Islet precursor cell (in vitro differentiated cells): ENCODE measurements at regions not wholly inside any gene's neighbourhood (a gene's known extent, or its start where the extent isn't known, plus 50 kb on each side); places are given as distances from the start of the nearest gene placed in this dataset.
"Not testable (repeated sequence)": the region's sequence is repeated elsewhere in the genome, so short reads cannot be mapped to it uniquely, and the experiment has no call there.

Source experiments
- DNase-seq: peaks from one replicate; pipeline ENCODE4 v3.0.0-alpha.2; 2018

DNA sequence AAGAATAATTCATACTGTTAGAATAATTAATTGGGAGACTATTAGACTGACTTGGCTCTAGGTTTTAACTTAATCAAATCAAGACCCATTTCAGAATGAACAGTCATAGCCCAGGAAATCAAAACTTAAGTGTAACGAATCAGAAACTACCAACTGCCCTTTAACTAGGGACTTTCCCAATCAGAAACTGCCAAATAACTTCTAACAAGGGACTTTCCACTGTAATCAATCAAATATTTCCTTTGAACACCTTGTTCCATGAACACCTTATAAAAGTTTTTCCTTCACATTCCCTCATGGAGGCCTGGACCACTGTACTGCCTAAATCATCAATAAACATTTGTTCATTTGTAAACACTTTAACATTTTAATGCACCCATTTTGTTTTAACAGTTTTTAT lies 1054.7 kb upstream of the TMPRSS15 start:
- no peak for DNase-seq

DNA sequence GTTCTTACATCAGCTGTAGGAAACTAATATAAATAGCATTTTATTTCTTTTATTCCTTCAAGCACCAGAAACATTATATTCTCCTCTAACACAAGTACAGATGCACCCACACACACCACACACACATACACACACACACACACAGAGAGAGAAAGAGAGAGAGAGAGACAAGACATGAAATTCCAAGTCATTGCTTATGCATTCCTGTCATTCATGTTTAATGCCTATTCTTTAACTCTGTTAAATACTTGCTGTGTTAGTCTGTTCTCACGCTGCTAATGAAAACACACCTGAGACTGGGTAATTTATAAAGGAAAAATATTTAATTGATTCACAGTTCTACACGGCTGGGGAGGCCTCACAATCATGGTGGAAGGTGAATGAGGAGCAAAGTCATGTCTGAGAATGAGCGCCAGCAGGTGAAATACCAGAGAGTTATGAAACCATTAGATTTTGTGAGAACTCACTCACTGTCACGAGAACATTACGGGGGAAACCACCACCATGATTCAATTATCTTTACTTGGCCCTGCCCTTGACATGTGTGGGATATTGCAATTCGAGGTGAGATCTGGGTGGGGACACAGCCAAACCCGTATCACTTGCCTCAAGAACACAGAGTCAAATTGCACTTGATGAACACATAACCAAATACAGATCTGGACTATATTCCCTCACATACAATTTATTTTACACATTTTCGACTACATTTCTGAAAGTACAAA lies 1058.1 kb upstream of the TMPRSS15 start:
- DNase-seq = no peak

DNA sequence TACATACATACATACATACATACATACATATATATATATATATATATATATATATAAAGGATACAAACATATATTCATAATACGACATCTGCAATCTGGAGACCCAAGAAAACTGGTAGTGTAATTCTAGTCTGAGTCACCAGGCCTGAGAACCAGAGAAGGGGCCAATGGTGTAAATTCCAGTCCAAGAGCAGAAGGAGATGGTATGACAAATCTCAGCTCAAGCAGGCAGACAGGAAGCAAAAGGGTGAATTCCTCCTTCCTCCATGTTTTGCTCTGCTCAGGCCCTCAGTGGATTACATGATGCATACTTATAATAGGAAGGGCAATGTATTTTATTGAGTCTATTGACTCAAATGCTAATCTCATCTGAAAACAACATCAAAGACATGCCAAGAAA lies 1060.4 kb upstream of the TMPRSS15 start:
- DNase-seq = no peak

DNA sequence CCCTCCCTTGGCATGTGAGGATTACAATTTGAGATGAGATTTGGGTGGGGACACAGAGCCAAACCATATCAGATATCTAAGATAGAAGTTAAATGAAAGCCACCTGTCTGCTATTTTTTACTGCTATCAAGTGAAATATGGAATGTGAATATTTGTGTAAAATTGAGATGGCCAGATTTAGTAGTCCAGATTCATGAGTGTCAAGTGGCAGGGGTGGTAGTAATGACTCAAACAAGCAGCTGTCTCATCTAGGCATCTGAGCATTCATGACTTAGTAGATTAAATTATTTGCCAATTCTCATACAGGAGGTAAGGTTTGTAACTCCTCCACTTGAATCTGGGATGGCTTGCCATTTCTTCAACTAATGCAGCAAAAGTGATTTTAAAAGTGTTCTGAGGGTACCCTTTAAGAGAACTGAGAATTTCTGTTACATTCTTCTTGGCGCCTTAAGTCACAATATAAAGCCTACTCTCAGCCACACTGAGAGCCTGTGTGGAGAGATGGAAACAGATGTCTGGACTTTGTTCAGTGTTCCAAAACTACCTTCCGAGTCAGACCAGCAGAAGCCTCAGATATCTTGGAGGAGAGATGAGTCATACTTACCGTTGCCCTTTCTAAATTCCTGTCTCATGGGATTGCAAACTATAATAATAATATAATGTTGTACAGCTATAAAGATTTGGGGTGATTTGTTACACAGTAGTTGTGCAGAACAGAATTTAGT lies 1065.6 kb upstream of the TMPRSS15 start:
- no peak for DNase-seq

DNA sequence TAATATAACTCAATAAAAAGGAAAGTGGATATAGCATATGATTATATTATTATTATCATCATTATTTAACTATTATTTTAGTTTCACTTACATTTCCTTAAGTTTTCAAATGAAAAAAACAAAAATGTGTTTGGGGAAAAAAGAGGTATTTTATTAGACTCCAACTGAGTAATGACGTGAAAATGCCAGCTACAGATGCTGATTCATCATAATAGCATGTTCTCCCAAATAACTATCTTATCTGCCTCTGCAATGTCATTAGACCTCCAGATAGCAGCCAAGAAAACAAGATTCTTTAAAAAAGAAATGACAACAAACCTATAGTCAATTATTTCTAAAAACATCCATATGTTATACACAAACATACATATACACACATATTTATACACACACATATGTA lies 1071.9 kb upstream of the TMPRSS15 start:
- no peak for DNase-seq

DNA sequence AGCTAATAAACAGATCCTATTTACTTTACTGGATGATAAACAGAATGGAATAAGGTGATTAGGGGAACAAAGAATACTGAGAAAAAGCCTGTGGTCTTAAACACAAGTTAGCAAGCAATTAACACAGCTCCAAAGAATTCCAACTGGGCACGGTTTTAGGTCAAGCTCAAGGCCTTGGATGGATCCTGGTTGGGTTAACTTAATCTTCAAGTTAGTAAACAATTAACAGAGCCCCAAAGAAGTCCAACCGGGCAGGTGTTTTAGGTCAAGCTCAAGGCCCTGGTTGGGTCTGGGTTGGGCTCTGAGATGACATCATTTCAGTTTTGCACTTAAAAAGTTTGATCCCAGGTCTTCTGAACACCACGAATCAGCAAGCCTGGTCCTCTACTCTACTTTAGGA lies 1086.3 kb upstream of the TMPRSS15 start:
- no peak for DNase-seq

DNA sequence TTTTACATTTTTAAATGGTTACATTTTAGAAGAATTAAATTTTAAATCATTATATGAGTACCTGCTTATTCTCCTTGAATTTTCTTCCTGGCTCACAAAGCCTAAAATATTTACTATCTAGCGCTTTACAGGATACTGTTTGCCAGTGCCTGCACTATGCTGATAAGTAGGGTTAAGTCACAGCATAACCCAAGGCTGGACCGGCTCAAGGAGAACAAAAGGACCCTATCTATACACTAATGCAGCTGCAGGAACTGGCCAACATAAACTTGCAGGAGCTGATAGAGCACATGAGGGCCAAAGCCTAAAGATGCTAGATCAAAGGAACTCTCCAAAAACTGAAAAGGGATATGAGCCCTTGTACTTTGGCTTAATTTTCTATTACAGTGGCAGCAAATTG lies 1086.9 kb upstream of the TMPRSS15 start:
- DNase-seq = no peak

DNA sequence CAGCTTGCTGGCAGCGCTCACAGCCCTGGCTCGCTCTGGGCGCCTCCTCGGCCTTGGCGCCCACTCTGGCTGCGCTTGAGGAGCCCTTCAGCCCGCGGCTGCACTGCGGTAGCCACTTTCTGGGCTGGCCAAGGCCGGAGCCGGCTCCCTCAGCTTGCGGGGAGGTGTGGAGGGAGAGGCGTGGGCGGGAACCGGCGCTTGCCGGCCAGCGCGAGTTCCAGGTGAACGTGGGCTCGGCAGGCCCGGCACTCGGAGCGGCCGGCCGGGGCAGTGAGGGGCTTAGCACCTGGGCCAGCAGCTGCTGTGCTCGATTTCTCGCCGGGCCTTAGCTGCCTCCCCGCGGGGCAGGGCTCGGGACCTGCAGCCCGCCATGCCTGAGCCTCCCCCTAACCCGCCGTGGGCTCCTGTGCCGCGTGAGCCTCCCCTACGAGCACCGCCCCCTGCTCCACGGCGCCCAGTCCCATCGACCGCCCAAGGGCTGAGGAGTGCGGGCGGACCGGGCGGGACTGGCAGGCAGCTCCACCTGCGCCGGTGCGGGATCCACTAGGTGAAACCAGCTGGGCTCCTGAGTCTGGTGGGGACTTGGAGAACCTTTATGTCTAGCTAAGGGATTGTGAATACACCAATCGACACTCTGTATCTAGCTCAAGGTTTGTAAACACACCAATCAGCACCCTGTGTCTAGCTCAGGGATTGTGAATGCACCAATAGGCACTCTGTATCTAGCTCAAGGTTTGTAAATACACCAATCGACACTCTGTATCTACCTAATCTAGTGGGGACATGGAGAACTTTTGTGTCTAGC lies 1090.1 kb upstream of the TMPRSS15 start:
- not testable (repeated sequence) for DNase-seq

DNA sequence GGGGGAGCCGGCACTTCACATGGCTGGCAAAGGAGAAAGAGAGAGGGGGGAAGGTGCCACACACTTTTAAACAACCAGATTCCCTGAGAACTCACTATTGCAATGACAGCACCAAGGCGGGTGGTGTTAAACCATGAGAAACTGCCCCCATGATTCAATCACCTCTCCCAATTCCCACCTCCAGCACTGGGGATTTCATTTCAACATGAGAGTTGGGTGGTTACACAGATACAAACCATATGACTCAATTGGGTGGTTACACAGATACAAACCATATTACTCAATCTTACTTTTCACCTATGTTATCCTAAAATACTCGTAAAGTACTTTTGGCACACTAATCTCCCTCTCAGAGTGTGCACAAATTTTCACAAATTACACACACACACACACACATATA lies 1097.5 kb upstream of the TMPRSS15 start:
- DNase-seq = no peak

DNA sequence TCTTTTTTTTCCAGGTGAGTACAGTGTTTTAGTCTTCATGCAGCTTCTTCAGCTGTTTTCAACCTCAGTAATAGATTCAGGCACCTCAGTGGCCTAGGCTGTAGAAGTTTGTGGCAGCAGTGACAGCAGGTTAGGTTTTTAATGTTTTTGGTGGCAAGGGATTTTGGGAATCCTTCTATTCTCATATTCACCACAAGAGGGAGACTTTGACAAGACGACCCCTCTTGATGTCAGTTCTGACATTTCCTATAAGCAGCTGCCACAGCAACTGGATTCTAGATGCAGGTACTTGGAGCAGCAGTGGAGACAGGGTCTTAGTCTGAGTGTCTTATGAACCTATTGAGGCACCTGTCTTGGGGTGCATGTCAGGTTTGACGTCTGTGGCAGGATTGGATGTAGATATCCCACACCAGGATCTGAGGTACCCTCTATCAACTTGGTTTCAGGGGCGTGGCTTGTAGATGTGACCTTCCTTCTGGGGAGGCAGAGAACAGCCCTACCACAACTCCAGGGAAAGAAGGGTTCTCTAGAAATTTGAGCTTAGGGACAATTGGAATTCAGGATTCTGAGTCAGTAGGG lies 1104.2 kb upstream of the TMPRSS15 start:
- DNase-seq = no peak

DNA sequence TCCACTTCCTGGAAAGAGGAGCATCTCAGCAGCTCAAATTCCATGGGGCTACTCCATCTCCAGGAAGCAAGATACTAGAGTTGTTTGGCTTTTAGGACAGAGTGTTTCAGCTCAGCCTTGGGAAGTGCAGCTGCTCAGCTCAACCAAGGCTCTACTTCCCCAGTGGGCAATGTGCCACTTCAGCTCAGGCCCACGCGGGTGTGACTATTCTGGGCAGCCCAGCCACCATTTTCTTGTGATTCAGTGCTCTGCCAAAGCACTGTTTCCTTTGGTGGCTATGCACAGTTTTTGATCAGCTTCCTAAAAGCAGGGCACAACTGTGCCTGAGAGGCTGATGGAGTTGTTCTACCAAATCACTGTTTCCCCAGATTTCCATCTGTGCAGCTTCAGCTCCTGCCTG lies 1104.9 kb upstream of the TMPRSS15 start:
- no peak for DNase-seq

DNA sequence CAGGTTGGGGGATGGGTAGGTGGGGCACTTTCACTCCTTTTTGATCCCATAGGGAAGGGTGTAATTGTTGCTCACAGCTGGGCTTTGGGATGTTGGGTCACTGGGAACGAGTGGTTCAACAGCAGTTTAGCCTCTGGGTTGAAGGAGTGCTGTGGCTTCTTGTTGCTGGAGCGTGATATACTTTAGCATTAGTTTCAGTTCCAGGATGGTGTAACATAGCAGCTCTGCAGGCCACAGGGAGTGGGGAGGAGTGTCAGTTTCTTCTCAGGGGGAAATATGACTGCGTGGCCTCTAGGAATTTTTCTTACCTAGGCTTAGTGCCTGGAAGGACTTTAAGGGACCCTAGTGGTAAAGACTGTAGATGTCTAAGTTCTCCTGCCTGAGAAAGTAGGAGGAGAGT lies 1105.3 kb upstream of the TMPRSS15 start:
- no peak for DNase-seq

DNA sequence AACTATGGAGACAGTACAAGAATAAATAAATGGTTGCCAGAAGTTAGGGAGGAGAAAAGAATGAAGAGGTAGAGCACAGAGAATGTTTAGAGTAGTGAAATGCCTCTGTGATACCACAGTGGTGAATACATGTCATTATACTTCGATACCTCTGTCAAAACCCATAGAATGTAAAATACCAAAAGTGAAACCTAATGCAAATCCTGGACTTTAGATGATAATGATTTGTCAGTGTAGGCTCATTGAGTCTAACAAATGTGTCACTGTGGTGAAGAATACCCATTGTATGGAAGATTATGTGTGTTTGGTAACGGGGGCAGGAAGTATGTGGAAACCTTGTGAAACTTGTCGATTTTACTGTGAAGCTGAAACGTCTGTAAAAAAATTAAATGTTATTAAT lies 1106.5 kb upstream of the TMPRSS15 start:
- DNase-seq = no peak

DNA sequence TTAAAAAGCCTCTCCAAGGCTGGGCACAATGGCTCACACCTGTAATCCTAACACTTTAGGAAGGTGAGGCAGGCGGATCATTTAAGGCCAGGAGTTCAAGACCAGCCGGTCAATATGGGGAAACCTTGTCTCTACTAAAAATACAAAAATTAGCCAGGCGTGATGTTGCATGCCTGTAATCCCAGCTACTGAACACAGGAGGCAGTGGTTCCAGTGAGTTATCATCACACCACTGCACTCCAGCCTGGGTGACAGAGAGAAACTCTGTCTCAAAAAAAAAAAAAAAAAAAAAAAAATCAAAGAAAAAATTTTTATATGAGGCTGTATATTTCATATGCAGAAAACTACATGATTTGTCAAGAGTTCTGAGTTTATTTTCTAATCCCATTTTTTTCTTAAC lies 1107.1 kb upstream of the TMPRSS15 start:
- DNase-seq = no peak

DNA sequence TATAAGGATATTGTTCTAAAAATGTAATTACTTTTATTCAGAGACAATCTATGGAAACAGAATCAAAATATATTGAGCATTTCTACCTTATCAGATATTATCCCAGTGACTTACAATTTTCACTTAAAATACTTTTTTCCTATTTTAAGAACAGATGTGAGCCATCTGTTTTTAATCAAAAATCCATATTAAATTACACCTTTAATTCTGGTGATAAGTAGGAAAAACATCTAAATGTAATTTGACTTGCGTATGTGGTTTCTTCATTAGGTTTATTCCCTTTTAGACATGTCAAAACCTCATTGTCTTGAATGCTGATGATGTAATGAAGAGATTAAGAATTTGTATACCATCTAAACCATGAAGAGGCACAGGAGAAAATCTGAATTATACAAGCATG lies 1118.8 kb upstream of the TMPRSS15 start:
- DNase-seq = no peak

DNA sequence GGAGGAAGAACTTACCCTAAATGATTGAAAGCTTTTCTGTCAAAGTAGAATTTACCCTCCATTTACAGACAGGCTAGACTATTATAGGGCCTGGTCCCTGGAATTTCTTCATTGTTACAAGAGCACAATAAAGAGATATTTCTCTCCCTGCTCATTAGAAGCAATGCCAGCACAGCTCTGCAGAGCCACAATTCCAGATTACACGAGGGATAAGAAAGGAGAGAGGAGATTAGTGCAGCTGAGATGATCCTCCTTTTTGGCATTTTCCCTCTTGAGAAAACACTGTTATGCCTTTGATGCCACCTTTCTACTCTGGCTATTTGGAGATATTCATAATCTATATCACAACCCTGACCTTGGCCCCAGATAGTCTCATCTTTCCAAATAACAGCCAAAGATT lies 1119.5 kb upstream of the TMPRSS15 start:
- no peak for DNase-seq

DNA sequence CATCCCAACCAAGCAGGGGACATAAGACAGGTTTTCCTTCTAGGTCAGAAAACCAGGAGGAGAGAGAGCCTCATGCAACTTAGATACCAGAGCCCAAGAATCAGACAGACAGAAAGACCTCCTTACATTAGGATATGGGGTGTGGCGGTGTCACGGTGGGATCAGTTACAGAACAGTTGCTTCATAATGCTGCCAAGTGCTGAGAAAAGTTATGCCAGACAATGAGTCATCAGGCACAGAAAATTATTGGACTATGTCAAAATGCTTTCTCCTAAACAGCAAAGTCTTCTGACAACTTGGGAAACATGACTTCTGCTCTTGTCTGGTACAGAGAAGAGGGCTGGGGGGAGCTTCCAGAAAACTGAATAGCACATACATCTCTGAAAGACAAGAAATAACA lies 1120.2 kb upstream of the TMPRSS15 start:
- DNase-seq = no peak

DNA sequence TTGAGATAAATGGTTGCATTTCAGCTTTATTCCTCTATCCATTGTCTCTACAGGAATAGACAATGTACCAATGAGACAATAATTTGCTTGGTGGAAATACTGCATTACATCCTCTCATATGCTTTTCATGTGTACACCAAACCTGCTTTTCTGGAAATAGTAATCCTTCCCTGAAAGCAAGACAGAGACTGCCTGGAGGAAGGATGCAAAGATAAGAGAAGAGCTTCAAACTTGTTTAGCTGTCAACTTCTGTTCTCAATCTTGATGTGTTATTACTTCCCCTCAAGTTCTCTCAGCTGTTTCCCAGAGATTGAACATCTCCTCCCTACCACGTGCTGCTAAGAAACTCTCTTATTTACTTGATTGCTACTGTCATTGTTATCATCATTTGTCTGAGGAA lies 1125.4 kb upstream of the TMPRSS15 start:
- DNase-seq = no peak

DNA sequence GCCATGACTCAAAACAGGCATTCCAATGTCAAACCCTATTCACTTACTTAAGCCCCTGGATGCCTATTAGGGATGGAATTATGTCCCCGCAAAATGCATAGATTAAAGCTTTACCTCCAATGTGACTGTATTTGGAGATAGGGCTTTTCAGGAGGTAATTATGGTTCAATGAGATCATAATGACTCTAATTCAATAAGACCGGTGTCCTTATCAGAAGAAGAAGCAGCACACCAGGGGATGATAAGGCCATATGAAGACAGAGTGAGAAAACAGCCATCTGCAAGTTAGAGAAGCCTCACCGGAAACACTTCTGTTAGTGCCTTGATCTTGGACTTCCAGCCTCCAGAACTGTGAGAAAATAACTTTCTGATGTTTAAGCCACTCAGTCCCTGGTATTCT lies 1131.8 kb upstream of the TMPRSS15 start:
- DNase-seq = no peak

DNA sequence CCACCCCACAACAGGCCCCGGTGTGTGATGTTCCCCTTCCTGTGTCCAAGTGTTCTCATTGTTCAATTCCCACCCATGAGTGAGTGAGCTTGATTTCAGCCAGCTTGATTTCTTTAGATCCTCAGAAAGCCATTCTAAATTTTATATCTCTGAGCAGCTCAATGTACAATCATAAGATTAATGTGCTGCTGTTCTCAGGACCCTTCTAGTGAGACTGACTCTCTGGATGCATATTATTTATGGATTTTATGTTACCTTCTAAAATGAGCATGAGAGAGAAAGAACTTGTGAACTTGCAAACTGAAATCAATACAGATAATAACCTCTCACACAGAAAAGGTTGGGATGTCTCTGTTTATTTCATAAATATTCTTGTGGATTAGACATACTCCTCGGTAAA lies 1133.5 kb upstream of the TMPRSS15 start:
- DNase-seq = no peak

DNA sequence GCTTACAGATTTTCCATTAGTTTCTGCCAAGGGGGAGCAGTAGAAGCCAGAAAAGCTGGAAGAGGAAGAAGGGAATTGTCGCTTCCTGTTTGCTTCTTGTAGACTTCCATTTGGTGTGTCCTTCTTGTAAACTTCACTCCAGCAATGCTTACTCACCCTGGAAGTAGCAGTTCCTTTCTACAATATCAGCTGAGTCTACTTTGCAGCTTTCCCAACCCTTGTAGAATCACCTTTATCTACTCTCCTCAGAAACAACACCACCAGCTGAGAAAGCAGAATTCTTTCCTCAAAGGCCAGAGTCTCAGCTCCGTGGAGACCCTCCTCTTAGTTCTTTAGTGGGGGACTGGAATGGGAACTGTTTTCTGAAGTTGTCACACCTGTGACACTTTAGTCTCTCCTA lies 1136.7 kb upstream of the TMPRSS15 start:
- no peak for DNase-seq

DNA sequence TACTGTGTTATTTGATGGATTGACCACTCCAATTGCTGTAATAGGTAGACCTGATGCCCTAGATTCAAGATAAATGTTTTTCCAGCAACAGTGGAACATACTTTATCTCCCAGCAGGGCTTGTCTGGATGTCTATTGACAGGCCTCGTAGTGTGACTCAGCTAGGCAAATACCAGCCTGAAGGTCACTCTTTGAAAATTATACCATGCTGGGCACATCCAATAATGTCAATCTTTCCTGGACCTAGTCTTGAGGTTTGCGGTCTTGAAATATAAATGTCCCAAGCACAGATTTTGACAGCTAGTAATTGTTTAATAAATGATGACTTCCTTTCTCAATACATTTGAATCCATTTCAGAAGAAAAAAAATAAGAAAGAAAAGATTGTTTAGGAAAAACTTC lies 1138.0 kb upstream of the TMPRSS15 start:
- no peak for DNase-seq

DNA sequence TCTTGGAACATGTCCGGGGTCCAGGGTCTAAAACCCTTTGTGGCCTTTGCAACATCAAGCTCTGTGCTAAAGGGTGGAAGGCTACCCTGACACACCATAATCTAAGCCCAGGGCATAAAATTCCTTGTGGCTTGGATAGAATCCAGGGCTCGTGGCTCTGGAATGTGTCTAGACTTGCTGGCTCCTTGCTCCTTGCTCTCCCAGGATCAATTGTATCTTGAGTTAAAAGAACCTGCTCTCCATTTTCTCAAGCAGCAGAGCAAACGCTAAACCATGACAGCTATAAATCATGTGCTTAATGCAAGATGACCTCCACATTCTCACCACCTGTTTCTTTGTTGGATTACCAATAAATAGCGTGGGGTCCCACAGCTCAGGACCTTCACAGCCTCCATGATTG lies 1140.9 kb upstream of the TMPRSS15 start:
- DNase-seq = peak; percentile 53
